Right atrium auricular region (tissue), 2 donors: ENCODE measurements at regions not wholly inside any gene's neighbourhood (a gene's known extent, or its start where the extent isn't known, plus 50 kb on each side); places are given as distances from the start of the nearest gene placed in this dataset.

Source experiments
- DNase-seq: peaks from one replicate; pipeline ENCODE4 v3.0.0-alpha.2; 2019; ENCODE audit warnings: low spot score
- H3K27ac ChIP-seq, 2 donors: fragments of 200-600 bp; sonication (generic); 1 replicate in 1 of 2; 2 replicates in 1 of 2; pipeline ENCODE4 v1.5.1; 2016 to 2019
- H3K27me3 ChIP-seq, 2 donors: fragments of 200-600 bp; sonication (generic); one replicate each; pipeline versions ENCODE4 v1.5.1 to v1.6.0; 2017 to 2019
- H3K36me3 ChIP-seq: fragments of 200-600 bp; sonication (generic); one replicate; pipeline ENCODE4 v1.5.1; 2016
- H3K4me1 ChIP-seq, 2 donors: fragments of 200-600 bp; sonication (generic); one replicate each; pipeline versions ENCODE4 v1.5.1 to v1.6.0; 2017 to 2019
- H3K4me3 ChIP-seq, 2 donors: fragments of 200-600 bp; sonication (generic); 1 replicate in 1 of 2; 2 replicates in 1 of 2; pipeline ENCODE4 v1.5.1; 2017 to 2019; ENCODE audit warnings: mild to moderate bottlenecking in 1 of 2, moderate library complexity in 1 of 2
- H3K9me3 ChIP-seq, 2 donors: fragments of 200-600 bp; sonication (generic); one replicate each; pipeline ENCODE4 v1.5.1; 2019
- TF ChIP-seq, protein P1 (sequence below), 2 donors: fragments of 200-600 bp; sonication (generic); IDR thresholded peaks; one replicate each; pipeline ENCODE4 v1.5.1; 2019; ENCODE audit warnings: antibody characterized with exemption in 2 of 2

DNA sequence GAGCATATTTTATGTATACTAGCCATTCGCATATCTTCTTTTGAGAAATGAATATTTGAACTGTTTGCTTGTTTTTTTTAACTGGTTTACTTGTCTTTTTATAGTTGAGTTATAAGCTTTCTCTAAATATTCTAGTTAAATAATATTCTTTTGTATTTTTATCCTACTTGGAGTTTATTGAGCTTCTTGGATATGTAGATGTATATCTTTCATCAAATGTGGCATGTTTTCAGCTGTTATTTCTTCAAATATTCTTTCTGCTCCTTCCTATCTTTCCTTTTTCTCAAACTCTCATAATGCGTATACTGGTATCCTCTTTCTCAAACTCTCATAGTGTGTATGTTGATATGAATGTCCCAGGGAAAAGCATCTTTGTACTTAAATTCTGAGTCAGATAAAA lies 100.3 kb upstream of the NCKAP5 start:
- no peak for DNase-seq
- Histone ChIP-seq H3K4me3 (no peak overlapping the region), H3K4me1 (peaks cover 0 to 7% of the 10 kb centered on the region in 2 donors), H3K36me3 (no peaks in the 10 kb centered on the region), H3K27me3 (no peaks in the 10 kb centered on the region), H3K27ac (no peak overlapping the region), H3K9me3 (peaks cover 0 to 19% of the 10 kb centered on the region in 2 donors)
- TF ChIP-seq, protein P1, sequence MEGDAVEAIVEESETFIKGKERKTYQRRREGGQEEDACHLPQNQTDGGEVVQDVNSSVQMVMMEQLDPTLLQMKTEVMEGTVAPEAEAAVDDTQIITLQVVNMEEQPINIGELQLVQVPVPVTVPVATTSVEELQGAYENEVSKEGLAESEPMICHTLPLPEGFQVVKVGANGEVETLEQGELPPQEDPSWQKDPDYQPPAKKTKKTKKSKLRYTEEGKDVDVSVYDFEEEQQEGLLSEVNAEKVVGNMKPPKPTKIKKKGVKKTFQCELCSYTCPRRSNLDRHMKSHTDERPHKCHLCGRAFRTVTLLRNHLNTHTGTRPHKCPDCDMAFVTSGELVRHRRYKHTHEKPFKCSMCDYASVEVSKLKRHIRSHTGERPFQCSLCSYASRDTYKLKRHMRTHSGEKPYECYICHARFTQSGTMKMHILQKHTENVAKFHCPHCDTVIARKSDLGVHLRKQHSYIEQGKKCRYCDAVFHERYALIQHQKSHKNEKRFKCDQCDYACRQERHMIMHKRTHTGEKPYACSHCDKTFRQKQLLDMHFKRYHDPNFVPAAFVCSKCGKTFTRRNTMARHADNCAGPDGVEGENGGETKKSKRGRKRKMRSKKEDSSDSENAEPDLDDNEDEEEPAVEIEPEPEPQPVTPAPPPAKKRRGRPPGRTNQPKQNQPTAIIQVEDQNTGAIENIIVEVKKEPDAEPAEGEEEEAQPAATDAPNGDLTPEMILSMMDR (IDR thresholded peaks at IDR 0.05), result no peak

DNA sequence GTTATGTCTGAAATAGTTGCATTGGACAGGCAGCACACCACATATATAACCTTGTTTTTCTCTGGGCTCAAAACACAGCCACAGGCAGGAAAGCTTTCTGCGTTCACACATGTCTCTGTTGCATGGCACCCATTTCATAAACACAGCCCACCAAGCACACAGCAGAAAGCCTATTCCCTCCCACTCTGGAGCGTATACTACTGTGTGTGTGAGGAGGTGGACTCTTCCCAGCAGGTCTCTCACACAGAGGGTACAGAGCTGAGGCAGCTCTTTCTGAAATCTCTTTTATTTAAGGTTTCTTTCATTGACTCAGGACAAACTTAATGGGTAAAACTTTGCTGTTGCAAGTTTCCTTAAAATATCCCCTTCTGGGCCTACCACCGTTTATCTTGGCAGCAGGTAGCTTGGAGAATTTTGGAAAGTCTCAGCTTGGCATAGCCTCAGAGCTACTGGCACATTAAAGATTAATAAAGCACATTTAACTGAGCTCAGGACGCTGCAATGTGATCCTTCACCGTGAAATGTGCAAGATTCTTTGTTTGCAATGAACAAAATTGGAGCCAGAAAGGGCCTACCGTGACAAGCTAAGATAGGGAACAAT lies 105.1 kb upstream of the NCKAP5 start:
- H3K9me3 ChIP-seq, result peaks cover 0 to 14% of the 10 kb centered on the region in 2 donors
- H3K4me1 ChIP-seq, result peaks cover 0 to 34% of the 10 kb centered on the region in 2 donors
- H3K27ac ChIP-seq, result peak overlapping the region; percentile 77 to 81
- no peaks in the 10 kb centered on the region for H3K36me3 ChIP-seq
- peak overlapping the region in 1 of 2 donors; percentile 38 for H3K4me3 ChIP-seq
- DNase-seq, result no peak
- TF ChIP-seq, protein P1 (IDR thresholded peaks at IDR 0.05), result no peak
- H3K27me3 ChIP-seq, result no peaks in the 10 kb centered on the region

DNA sequence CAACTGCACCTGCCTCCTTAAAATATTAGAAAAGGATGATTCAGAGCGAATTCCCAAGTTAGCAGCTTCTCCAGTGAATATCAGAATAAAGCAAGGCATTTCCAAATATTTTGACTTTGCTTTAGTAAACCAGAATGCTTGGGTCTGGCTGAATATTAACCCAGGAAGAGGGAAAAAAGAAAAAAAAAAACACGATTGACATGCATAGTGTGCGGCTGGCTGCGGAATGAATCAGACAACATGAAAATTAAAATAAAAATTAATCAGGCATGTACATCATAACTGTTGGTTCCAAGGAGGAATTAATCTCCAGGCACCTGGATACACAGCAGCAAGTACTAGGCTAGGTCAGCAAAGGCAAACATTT lies 105.8 kb upstream of the NCKAP5 start:
- H3K36me3 ChIP-seq, result no peaks in the 10 kb centered on the region
- peaks cover 0 to 7% of the 10 kb centered on the region in 2 donors for H3K9me3 ChIP-seq
- peak overlapping the region; percentile 16 to 38 for H3K4me3 ChIP-seq
- no peak for DNase-seq
- no peaks in the 10 kb centered on the region for H3K27me3 ChIP-seq
- TF ChIP-seq, protein P1 (IDR thresholded peaks at IDR 0.05), result no peak
- peaks cover 0 to 34% of the 10 kb centered on the region in 2 donors for H3K4me1 ChIP-seq
- H3K27ac ChIP-seq, result peak overlapping the region; percentile 77 to 81

DNA sequence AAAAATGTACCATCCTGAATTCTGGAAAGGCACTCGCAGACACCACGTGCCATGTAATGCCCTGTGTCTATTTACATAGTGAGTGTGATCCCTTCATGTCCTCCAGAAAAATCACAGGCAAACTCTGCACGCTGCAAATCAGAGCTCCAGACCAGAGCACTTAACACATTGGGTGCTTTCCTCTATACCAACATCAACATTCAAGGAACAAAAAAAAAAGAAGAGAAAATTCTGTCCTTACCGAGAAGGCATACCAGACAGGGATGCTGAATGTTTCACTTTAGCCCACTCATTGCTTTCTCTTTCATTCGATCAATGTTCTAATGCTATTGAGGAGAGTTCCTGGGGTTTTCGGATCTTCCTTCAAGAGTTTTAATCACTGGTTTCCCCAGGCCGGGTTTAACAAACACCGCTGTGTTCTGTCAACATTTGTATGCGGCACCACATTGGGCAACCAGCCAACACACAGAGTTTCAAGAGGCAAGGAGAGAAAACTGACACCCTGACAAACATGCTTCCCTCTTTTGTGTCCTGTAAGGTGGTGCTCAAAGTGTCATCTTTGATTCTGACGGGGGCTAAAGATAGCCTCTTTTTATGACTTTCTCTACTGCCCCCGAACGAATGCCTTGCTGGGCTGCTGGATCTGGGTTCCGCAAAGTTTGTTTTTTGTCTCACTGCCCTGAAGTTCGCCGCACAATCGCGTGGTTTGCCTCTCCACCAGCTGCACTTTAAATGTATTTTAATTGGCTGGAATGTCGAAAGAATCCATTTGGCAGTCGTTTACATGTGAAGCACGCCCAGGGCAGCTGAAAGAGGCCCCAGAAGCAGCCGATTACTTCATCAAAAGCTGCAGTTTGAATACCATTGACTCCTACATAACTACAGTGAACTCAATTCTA lies 106.4 kb upstream of the NCKAP5 start:
- Histone ChIP-seq H3K36me3 (no peaks in the 10 kb centered on the region), H3K9me3 (peaks cover 0 to under 1% of the 10 kb centered on the region in 2 donors), H3K4me3 (peak overlapping the region; percentile 16 to 38), H3K27ac (peak overlapping the region; percentile 77 to 81), H3K4me1 (peaks cover 0 to 34% of the 10 kb centered on the region in 2 donors), H3K27me3 (no peaks in the 10 kb centered on the region)
- DNase-seq, result peak; percentile 70
- TF ChIP-seq, protein P1 (IDR thresholded peaks at IDR 0.05), result no peak

DNA sequence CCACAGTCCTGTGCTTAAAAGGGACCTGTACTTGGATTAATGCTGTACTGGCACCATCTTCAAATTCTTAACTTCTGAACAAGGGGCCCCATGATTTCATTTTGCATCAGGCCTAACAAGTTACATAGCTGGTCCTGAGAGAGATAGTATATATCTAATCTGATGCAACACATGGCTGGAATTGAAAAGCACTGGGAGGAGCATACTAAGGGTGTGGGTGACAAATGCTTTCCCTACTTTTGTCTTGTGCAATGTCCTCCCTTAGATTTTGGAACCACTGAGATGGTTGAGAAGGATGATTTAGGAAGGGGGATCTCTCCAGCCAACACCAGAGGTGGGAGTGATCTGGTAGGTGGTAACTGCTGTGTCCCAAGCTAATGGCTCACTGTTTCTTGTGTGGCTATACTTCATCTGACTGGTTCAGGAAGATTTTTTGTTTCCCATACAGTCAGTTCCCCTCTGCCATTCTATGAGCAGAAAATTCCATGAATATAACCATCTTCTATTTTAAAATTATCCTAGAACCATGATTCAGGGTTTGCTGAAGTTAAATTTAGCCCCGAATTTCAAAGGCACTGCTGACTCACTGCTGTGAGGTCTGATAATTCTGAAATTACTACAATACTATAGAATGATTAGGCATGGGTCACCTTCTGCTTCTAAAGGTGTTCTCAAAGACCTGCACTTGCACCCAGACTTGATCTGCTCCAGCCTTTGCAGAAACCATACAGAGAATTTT lies 108.3 kb upstream of the NCKAP5 start:
- peak overlapping the region; percentile 14 to 81 for H3K27ac ChIP-seq
- no peak for DNase-seq
- no peaks in the 10 kb centered on the region for H3K27me3 ChIP-seq
- no peak overlapping the region for H3K4me3 ChIP-seq
- peaks cover 0 to 34% of the 10 kb centered on the region in 2 donors for H3K4me1 ChIP-seq
- no peaks in the 10 kb centered on the region for H3K36me3 ChIP-seq
- H3K9me3 ChIP-seq, result no peaks in the 10 kb centered on the region
- TF ChIP-seq, protein P1 (IDR thresholded peaks at IDR 0.05), result no peak
